IMR-90 (cell line): ENCODE measurements at regions not wholly inside any gene's neighbourhood (a gene's known extent, or its start where the extent isn't known, plus 50 kb on each side); places are given as distances from the start of the nearest gene placed in this dataset.

ENCODE experiments used
- ATAC-seq: fragments of 200-7000 bp; cut with Tn5 transposase; 2 replicates; pipeline ENCODE4 v1.9.1; 2020; ENCODE audit warnings: low read depth, mild to moderate bottlenecking, moderate library complexity
- BruUV-seq: library from RNA; stranded (reverse); fragments of 400-500 nt; replicated peaks from 2 replicates; lab custom pipeline; 2021; lab: Mats Ljungman, UMichigan
- CTCF ChIA-PET: fragments of 300-600 bp; formaldehyde crosslinking; extraction: SDS; loops from one replicate; lab custom pipeline; 2021; ENCODE audit warnings: antibody characterized with exemption; lab: Yijun Ruan, JAX
- POLR2A ChIA-PET: fragments of 300-600 bp; sonication (Branson Sonifier 250); formaldehyde crosslinking; loops from one replicate; lab custom pipeline; 2022; ENCODE audit warnings: antibody characterized with exemption; ENCODE audit not compliant: unreplicated experiment; lab: Charles Lee
- DNase-seq: peaks from one replicate; pipeline ENCODE4 v3.0.0; 2013
- H2AFZ ChIP-seq: replicated peaks from 2 replicates; pipeline ENCODE3; 2013; ENCODE audit warnings: low read length, mild to moderate bottlenecking; ENCODE audit not compliant: poor library complexity
- H2AK5ac ChIP-seq: 2 replicates; pipeline ENCODE4 v1.6.1; 2013; ENCODE audit warnings: low read depth, low read length, inconsistent platforms
- H2AK9ac ChIP-seq: replicated peaks from 2 replicates; pipeline ENCODE3; 2013; ENCODE audit warnings: mild to moderate bottlenecking, low read depth, low read length, moderate library complexity; ENCODE audit not compliant: poor library complexity
- H2BK120ac ChIP-seq: 2 replicates; pipeline ENCODE4 v1.6.1; 2013; ENCODE audit warnings: low read depth, low read length, inconsistent platforms
- H2BK15ac ChIP-seq: 3 replicates; pipeline ENCODE4 v1.6.1; 2013; ENCODE audit warnings: low read depth, low read length, inconsistent platforms
- H2BK20ac ChIP-seq: 2 replicates; pipeline ENCODE4 v1.6.1; 2013; ENCODE audit warnings: low read depth, mild to moderate bottlenecking, inconsistent platforms, low read length, moderate library complexity
- H2BK5ac ChIP-seq: 2 replicates; pipeline ENCODE4 v1.6.1; 2013; ENCODE audit warnings: mild to moderate bottlenecking, low read depth, low read length, inconsistent platforms; ENCODE audit not compliant: poor library complexity, severe bottlenecking
- H3K14ac ChIP-seq: replicated peaks from 2 replicates; pipeline ENCODE4 v1.6.1; 2013; ENCODE audit warnings: low read depth, low read length, inconsistent platforms
- H3K18ac ChIP-seq: 2 replicates; pipeline ENCODE4 v1.6.1; 2013; ENCODE audit warnings: low read depth, low read length, control low read depth
- H3K23ac ChIP-seq: 2 replicates; pipeline ENCODE4 v1.6.1; 2013; ENCODE audit warnings: low read depth, low read length, inconsistent platforms
- H3K27ac ChIP-seq: 2 replicates; pipeline ENCODE4 v1.5.1; 2013; ENCODE audit warnings: mild to moderate bottlenecking, control low read depth, low read length; ENCODE audit not compliant: insufficient read depth
- H3K27me3 ChIP-seq: 2 replicates; pipeline ENCODE4 v1.6.1; 2013; ENCODE audit warnings: low read length; ENCODE audit not compliant: control insufficient read depth, insufficient read depth
- H3K36me3 ChIP-seq: 2 replicates; pipeline ENCODE4 v1.6.1; 2013; ENCODE audit warnings: low read length, mixed read lengths; ENCODE audit not compliant: control insufficient read depth, insufficient read depth
- H3K4ac ChIP-seq: 2 replicates; pipeline ENCODE4 v1.6.1; 2013; ENCODE audit warnings: low read depth, low read length, inconsistent platforms
- H3K4me1 ChIP-seq: 2 replicates; pipeline ENCODE4 v1.6.1; 2013; ENCODE audit warnings: low read length, mixed read lengths; ENCODE audit not compliant: control insufficient read depth, insufficient read depth
- H3K4me2 ChIP-seq: 2 replicates; pipeline ENCODE4 v1.6.1; 2013; ENCODE audit warnings: low read depth, mild to moderate bottlenecking, control low read depth, low read length, moderate library complexity
- H3K4me3 ChIP-seq: 2 replicates; pipeline ENCODE4 v1.5.1; 2013; ENCODE audit warnings: low read depth, mild to moderate bottlenecking, control low read depth, low read length, moderate library complexity; ENCODE audit not compliant: insufficient read depth
- H3K56ac ChIP-seq: 2 replicates; pipeline ENCODE4 v1.6.1; 2013; ENCODE audit warnings: low read length, inconsistent platforms; ENCODE audit not compliant: insufficient read depth; ENCODE audit errors: extremely low read depth
- H3K79me1 ChIP-seq, 2 experiments: 2 replicates each; pipeline ENCODE4 v1.6.1; 2013; ENCODE audit warnings: low read length in 2 of 2, inconsistent platforms in 1 of 2, low read depth in 1 of 2
- H3K9ac ChIP-seq: 2 replicates; pipeline ENCODE4 v1.6.1; 2013; ENCODE audit warnings: low read depth, low read length, control low read depth
- H3K9me1 ChIP-seq: 2 replicates; pipeline ENCODE4 v1.6.1; 2013; ENCODE audit warnings: low read length, inconsistent platforms; ENCODE audit not compliant: insufficient read depth
- H3K9me3 ChIP-seq: 2 replicates; pipeline ENCODE4 v1.6.1; 2013; ENCODE audit warnings: low read length; ENCODE audit not compliant: control insufficient read depth, insufficient read depth
- H4K20me1 ChIP-seq: 2 replicates; pipeline ENCODE4 v1.6.1; 2013; ENCODE audit warnings: low read length, inconsistent platforms; ENCODE audit not compliant: insufficient read depth
- H4K5ac ChIP-seq: 2 replicates; pipeline ENCODE4 v1.6.1; 2013; ENCODE audit warnings: mild to moderate bottlenecking, low read depth, low read length, control low read depth
- H4K8ac ChIP-seq, 2 experiments: 2 replicates each; pipeline ENCODE4 v1.6.1; 2013; ENCODE audit warnings: low read depth in 2 of 2, low read length in 2 of 2, control low read depth in 1 of 2, inconsistent platforms in 1 of 2
- H4K91ac ChIP-seq: 2 replicates; pipeline ENCODE4 v1.6.1; 2013; ENCODE audit warnings: low read depth, low read length, inconsistent platforms; ENCODE audit not compliant: insufficient read depth
- BHLHE40 ChIP-seq: fragments of 150-350 bp; IDR thresholded peaks from 2 replicates; pipeline ENCODE4 v1.6.1; 2016; ENCODE audit warnings: mild to moderate bottlenecking, low read depth, low read length
- CEBPB ChIP-seq: IDR thresholded peaks from 2 replicates; pipeline ENCODE4 v1.6.1; 2012; ENCODE audit warnings: low read depth, low read length, improper control_type of control experiment
- CHD1 ChIP-seq: IDR thresholded peaks from 2 replicates; pipeline ENCODE4 v1.6.1; 2012; ENCODE audit warnings: low read depth, low read length, improper control_type of control experiment
- CTCF ChIP-seq: conservative IDR thresholded peaks from 2 replicates; pipeline ENCODE4 v1.5.1; 2012; ENCODE audit warnings: mild to moderate bottlenecking, low read depth, low read length, improper control_type of control experiment
- ELK1 ChIP-seq: fragments of 150-350 bp; IDR thresholded peaks from 2 replicates; pipeline ENCODE4 v1.6.1; 2016; ENCODE audit warnings: low read depth, mild to moderate bottlenecking, low read length, moderate library complexity, borderline replicate concordance
- FOS ChIP-seq: fragments of 150-350 bp; IDR thresholded peaks from 2 replicates; pipeline ENCODE4 v1.6.1; 2016; ENCODE audit warnings: low read depth, low read length
- MAFK ChIP-seq: IDR thresholded peaks from 2 replicates; pipeline ENCODE4 v1.6.1; 2012; ENCODE audit warnings: low read depth, low read length, improper control_type of control experiment
- MAZ ChIP-seq: IDR thresholded peaks from 2 replicates; pipeline ENCODE4 v1.6.1; 2012; ENCODE audit warnings: low read depth, mild to moderate bottlenecking, low read length, improper control_type of control experiment, moderate library complexity, borderline replicate concordance
- MXI1 ChIP-seq: IDR thresholded peaks from 2 replicates; pipeline ENCODE4 v1.6.1; 2012; ENCODE audit warnings: low read depth, mild to moderate bottlenecking, low read length, moderate library complexity, borderline replicate concordance
- NFE2L2 ChIP-seq: fragments of 150-350 bp; IDR thresholded peaks from 2 replicates; pipeline ENCODE4 v1.6.1; 2016; ENCODE audit warnings: low read depth, mild to moderate bottlenecking, low read length
- POLR2A ChIP-seq: IDR thresholded peaks from 2 replicates; pipeline ENCODE4 v1.6.1; 2012; ENCODE audit warnings: mild to moderate bottlenecking, low read depth, low read length
- RAD21 ChIP-seq: IDR thresholded peaks from 2 replicates; pipeline ENCODE4 v1.6.1; 2012; ENCODE audit warnings: low read length, improper control_type of control experiment
- RCOR1 ChIP-seq: IDR thresholded peaks from 2 replicates; pipeline ENCODE4 v1.6.1; 2012; ENCODE audit warnings: mild to moderate bottlenecking, low read length, improper control_type of control experiment; ENCODE audit not compliant: insufficient replicate concordance
- RFX5 ChIP-seq: IDR thresholded peaks from 2 replicates; pipeline ENCODE4 v1.8.0; 2012; ENCODE audit warnings: low read depth, mild to moderate bottlenecking, low read length, moderate library complexity
- SMC3 ChIP-seq: fragments of 150-350 bp; IDR thresholded peaks from 2 replicates; pipeline ENCODE4 v1.6.1; 2016; ENCODE audit warnings: low read depth, mild to moderate bottlenecking, antibody characterized with exemption, low read length, moderate library complexity
- USF2 ChIP-seq: fragments of 150-350 bp; IDR thresholded peaks from 2 replicates; pipeline ENCODE4 v1.6.1; 2017; ENCODE audit warnings: mild to moderate bottlenecking, antibody characterized with exemption, low read length, low read depth
- WGBS, 2 experiments: methylation state at CpG; one replicate each; pipeline versions ENCODE4 v1.1.5 to v1.1.7; 2013; ENCODE audit warnings: missing lambda C conversion rate in 2 of 2; ENCODE audit not compliant: insufficient read length in 1 of 2; ENCODE audit errors: extremely low coverage in 2 of 2; 5-methylcytosine and 5-hydroxymethylcytosine counted together
- dilution Hi-C: fragments of 300-500 bp; cut with HindIII; formaldehyde crosslinking; loops from one replicate; pipeline ENCODE4 v1.14.3; 2018; ENCODE audit warnings: low sequenced_read_pairs; ENCODE audit not compliant: unreplicated experiment
- in situ Hi-C: fragments of 300-500 bp; cut with MboI; formaldehyde crosslinking; loops from 3 replicates; pipeline ENCODE4 v1.14.3; 2019; ENCODE audit warnings: low sequenced_read_pairs, inconsistent platforms, mixed read lengths
- intact Hi-C: fragments of 100-400 bp; cut with micrococcal nuclease; formaldehyde crosslinking; loops from 2 replicates; pipeline ENCODE4 v1.10.0; 2022

GRCh38 chr3:23111286-23111685, 91.8 kb upstream of the UBE2E2 start:
- Histone ChIP-seq H3K9ac (no peak overlapping the region), H2AK9ac (no peak overlapping the region), H2BK120ac (no peak overlapping the region), H3K79me1 (no peaks in the 10 kb centered on the region), H3K9me3 (no peaks in the 10 kb centered on the region), H2BK20ac (no peak overlapping the region), H3K27ac (no peak overlapping the region), H3K36me3 (no peaks in the 10 kb centered on the region), H3K23ac (no peak overlapping the region), H4K8ac (no peak overlapping the region), H2AFZ (no peak overlapping the region), H4K20me1 (no peaks in the 10 kb centered on the region), H3K56ac (no peak overlapping the region), H3K4ac (no peak overlapping the region), H4K5ac (no peak overlapping the region), H3K27me3 (peaks cover 6% of the 10 kb centered on the region; the same call in 1 of the 2 replicates), H2BK15ac (no peak overlapping the region), H3K18ac (no peak overlapping the region), H3K4me2 (no peak overlapping the region), H3K9me1 (no peaks in the 10 kb centered on the region), H4K91ac (no peak overlapping the region), H3K14ac (no peak overlapping the region), H2BK5ac (no peak overlapping the region), H3K4me3 (no peak overlapping the region), H2AK5ac (no peak overlapping the region), H3K4me1 (no peaks in the 10 kb centered on the region)
- ATAC-seq (no peak), DNase-seq (no peak)
- ChIA-PET CTCF (no interaction called here), POLR2A (no interaction called here)
- TF ChIP-seq USF2 (no peak), RAD21 (no peak), NFE2L2 (no peak), MAFK (no peak), SMC3 (no peak), RCOR1 (no peak), BHLHE40 (no peak), CHD1 (no peak), RFX5 (no peak), CEBPB (no peak), POLR2A (no peak), MAZ (no peak), FOS (no peak), ELK1 (no peak), CTCF (no peak), MXI1 (no peak)
- WGBS, 2 experiments = 83% methylated on average over 1 of the region's 6 CpGs; no CpG with 5 or more reads in 1 of the 2 experiments
- in situ Hi-C loops = no loop called here
- intact Hi-C loops = no loop called here
- no TSS peak for BruUV-seq
- dilution Hi-C loops = no loop called here
